NCI-H1436 treated with DMSO at 0.1 percent for 48 hours (cell line): ENCODE measurements at regions not wholly inside any gene's neighbourhood (a gene's known extent, or its start where the extent isn't known, plus 50 kb on each side); places are given as distances from the start of the nearest gene placed in this dataset.

Experiments
- DNase-seq: peaks from one replicate; lab custom pipeline; 2025; lab: John Stamatoyannopoulos, UW

DNA sequence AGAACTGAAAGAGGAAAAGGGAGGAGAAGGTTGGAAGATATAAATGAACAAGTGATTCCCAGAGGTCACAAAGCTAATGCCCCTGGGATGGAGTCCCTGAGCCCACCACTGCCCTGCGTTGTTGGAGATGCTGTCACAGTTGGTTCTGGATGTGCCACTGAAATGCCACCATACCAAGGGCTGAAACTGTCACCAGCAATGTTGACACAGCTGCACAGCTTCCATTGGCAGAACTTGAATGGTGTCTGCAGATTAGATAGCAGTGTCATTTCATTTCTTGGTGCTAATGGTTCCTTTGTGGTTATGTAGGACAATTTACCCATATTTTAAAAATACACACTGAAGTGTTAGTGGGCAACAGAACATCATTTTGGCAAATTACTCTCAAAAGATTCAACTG is 120.7 kb downstream of the TBXT start:
- no peak for DNase-seq

GRCh38 chr6:166046226-166046625 is 121.4 kb downstream of the TBXT start:
- no peak for DNase-seq

DNA sequence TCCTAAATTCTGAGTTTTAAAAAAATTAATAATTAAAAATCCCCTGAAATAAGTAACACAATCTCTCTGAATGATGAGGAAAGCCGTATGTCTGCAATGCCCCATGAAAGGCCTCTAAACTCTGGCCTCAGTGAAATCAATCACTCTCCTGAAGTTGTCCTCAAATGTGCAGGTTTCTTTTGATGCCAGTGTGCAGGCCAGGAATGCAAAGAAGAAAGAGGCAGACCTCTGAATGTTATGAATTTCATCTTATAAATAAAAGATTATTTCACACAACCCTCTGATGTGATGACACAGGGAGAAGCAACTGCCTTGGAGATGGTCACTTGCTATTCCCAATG is 121.8 kb downstream of the TBXT start:
- no peak for DNase-seq

GRCh38 chr6:166045173-166045859 is 122.3 kb downstream of the TBXT start:
- DNase-seq: no peak

DNA sequence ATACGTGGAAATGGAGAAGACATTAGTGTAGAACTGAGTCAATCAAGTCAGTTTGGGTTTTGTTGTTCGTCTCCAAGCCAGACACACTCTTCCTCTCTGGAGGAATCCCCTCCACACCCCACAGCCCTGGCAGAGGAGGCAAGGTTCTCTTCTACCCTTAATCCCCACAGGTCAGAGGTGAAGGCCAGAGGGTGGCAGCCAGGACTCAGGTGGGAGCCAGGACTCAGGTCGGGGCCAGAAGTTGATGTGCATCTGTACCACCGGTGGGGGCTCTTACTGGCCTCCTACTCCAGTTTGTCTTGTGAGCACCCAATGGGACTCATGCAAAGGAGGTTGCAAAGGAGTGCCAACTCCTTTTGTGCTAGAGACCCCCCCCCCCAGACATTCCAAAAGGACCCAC is 126.4 kb downstream of the TBXT start:
- no peak for DNase-seq

DNA sequence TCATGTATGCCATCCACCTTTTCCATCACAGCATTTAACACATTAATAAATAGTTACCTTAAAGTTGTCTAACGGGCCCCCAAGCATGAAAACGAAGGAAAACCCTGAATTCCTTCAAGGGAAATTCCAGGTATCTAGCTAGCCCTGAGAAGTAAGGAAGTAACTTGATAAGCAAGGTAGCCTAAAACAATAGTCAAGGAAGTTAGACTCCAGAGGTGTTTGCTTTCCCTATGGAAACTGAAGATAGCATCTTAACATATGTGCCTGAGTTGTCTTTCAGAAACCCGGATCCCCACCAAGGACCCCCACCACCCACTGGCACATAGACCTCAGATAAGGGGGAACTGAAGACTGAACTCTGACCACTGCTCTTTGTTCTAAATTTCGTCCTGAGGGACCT is 127.4 kb downstream of the TBXT start:
- DNase-seq: no peak

DNA sequence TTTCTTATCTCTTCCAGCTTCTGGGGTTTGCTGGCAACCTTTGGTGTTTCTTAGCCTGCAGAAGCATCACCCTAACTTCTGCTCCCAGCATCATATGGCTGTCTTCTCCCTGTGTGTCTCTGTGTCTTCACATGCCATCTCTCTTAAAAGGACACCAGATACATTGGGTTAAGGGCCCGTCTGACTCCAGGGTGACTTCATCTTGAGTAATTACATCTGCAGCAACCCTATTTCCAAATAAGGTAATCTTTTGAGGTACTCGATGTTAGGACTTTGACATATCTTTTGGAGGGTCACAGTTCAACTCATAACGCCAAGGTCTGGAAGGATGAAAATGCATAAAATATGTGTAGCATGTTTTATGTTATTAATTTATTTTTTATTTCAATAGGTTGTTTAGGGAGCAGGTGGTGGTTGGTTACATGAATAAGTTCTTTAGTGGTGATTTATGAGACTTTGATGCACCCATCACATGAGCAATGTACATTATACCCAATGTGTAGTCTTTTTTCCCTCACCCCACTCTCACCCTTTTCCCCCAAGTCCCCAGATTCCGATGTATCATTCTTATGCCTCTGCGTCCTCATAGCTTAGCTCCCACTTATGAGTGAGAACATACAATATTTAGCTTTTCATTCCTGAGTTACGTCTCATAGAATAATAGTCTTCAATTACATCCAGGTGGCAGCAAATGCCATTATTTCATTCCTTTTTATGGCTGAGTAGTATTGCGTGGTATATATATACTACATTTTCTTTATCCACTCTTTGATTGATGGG is 131.1 kb downstream of the TBXT start:
- DNase-seq: no peak

DNA sequence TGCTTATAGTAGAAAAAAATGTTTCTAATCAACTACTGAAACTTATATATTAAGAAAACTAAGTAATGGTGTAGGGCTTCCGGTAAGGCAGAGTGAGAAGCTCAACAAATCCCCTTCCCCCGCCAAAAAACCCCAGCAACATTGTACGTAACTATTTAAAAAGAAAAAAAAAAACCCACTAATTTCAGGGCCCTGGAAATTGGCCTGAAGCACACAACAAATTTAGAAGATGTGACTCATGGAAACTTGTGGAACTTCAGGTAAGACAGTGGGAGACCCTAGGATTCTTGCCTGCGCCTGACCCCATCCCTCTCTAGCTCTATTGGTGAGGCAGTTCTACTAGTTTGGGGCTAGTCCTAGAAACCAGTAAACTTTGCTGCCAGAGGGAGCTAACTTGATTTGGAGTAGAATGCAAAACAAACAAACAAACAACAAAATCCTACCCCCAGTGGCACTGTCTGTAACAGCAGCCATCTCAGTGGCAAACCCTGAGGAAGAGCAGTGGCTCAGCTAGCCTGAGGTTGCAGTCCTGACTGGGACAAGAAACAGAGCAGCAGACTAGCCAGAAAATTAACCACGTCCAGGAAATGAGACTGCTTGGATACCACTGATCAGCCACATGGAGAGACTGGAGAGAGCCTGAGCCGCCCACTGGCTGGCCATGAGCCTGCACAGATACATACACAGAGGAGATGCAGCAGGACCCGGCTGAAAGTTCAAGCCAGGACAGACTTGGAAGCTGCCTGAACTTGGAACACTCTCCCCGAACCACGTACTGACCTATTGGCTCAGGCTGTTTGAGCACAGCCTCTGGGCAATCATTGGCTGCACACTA is 135.1 kb downstream of the TBXT start:
- no peak for DNase-seq

- no peak for DNase-seq
Observed at GRCh38 chr6:166031275-166031674, 136.4 kb downstream of the TBXT start.

GRCh38 chr6:166029506-166029905 is 138.1 kb downstream of the TBXT start:
- DNase-seq: no peak

- DNase-seq: no peak
Observed at GRCh38 chr6:166027761-166028160, 139.9 kb downstream of the TBXT start.

DNA sequence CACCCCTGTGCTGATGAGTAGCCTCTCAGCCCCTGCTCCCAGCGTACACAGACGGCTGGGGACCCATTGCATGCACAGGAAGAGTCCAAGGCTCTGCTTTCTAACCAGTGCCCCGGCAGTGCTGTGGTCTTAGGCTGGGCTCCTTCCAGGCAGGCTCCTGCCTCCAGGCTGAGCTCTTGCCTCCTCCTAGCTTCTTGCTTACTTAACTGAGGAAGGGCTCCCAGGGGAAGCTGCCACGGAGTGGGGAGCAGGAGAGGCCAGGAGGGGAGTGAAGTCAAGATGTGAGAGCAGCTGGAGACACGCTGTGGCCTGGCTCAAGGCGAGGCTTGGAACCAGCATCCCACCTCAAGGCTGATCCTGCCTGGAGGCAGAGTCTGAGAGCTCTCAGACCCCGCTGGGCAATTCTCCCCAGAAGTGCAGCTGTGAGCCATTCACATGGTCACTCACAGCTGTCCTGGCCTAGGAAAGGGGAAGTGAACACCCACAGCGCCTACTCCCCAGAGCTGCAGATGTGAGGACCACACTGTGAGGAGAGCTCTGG is 141.0 kb downstream of the TBXT start:
- DNase-seq: no peak

DNA sequence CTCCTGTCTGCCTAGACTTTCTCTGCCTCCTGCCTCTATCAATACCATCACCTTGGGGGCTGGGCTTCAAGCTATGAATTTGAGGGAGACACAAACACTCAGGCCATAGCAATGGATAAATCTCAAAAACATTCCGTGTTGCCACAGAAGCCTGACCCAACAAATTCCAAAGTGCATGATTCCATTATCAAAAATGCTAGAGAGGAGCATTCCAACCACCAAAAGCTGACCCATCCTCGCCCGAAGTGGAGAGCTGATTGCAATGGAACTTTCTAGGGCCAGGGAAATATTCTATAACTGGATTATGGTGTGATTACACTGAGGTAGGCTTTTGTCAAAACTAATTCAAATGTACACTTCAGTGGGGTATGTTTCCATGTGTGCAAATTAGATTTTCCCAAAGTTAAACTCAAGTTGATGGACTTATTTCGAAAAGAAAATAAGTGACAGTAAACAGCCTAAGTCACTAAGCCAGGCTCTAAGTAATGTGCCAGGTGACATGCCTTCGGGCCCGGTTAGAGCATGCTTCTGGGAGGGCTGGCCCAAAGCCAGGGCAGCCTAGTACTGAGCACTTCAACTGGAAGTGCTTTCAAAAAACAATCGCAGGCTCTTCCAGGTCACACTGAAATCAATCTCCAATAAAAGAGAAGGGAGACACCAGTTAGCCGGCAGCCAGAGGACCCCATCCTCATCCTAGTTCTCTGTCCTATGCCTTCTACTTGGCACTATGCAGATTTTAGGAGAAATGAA is 142.3 kb downstream of the TBXT start:
- no peak for DNase-seq

- DNase-seq: no peak
Observed at GRCh38 chr6:166024252-166024651, 143.4 kb downstream of the TBXT start.

DNA sequence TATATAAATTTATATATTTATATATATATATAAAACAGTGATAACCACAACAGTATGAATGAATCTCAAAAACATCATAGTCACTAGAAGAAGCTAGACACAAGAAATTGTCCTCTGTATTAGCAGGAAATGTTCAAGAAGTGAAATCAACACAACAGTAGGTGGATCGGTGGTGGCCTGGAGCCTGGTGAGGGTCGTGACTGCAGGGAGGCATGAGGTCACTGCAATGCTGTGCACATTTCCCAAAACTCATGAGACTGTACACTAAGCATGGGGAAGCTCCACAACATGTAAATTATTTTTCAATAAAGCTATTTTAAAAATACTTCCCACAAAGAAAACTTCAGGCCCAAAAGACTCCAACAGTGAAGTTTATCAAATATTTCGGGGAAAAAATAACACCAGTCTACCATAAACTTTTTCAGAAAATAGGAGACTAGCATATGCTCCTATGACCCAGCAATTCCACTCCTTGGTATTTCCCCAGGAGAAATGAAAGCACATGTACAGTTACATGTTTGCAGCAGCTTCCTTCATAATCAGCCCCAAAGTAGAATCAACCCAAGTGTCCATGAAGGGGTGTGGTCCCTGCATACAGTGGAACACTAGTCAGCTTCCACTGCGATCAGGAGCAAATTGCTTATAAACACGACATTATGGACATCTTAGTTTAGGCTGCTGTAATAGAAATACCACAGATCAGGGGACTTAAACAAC is 144.2 kb downstream of the TBXT start:
- DNase-seq: no peak

DNA sequence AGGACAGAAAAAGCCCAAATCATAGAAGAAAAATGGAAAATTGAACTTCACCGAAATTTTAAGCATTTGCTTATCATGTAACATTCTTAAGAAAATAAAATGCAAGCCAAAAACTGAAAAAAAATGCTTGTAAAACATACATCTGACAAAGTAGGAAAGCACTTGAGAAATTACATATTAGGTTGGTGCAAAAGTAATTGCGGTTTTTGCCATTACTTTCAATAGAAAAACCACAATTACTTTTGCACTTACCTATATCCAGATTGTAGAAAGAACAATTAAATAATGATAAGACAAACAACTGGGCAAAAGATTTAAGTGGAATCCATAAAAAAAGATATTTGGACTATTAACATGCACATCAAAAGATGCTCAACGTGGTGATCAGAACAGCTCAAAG is 146.2 kb downstream of the TBXT start:
- no peak for DNase-seq

GRCh38 chr6:166019214-166019613 is 148.4 kb downstream of the TBXT start:
- DNase-seq: no peak

DNA sequence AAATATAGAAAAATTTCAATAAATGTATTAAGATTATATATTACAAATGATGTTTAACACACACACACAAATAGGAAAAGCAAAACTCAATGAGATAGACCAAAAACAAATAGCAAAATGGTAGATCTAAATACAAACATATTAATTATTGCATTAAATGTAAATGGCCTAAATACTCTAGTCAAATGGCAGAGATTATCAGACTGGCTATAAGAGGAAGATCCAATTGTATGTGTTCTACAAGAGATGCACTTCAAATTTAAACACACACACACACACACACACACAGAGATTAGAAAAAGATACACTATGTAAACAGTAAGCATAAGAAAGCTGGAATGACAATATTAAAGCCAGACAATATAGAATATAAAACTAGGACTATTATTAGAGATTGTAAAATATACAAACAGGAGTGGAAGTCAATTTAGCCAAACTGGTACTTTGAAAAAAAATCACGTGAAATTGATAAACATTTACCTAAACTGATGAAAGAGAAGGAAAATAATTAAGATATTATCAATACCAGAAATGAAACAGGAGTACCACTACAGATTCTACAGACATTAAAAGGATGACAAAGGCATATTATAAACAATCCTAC is 150.5 kb downstream of the TBXT start:
- DNase-seq: no peak

- DNase-seq: no peak
Observed at GRCh38 chr6:166014966-166015365, 152.7 kb downstream of the TBXT start.

- no peak for DNase-seq
Observed at GRCh38 chr6:166010136-166010960, 157.3 kb downstream of the TBXT start.
